ENCODE measurements at regions not wholly inside any gene's neighbourhood (a gene's known extent, or its start where the extent isn't known, plus 50 kb on each side); places are given as distances from the start of the nearest gene placed in this dataset. TPM values are rescaled to one million over a fixed set of nuclear protein-coding genes. Genes with fewer than 3 reads are reported as not detected.

GRCh38 chr9:1964093-1964492 is 51.1 kb upstream of the SMARCA2 start:
- Histone ChIP-seq H3F3A (replicated peaks; ENCODE audit: low read depth) (no peaks in the 10 kb centered on the region), H3K4me1 (ENCODE audit: insufficient read depth) (peaks cover 6% of the 10 kb centered on the region; the same call in 1 of the 2 replicates), H2AFZ (no peak overlapping the region), H3K4me2 (no peak overlapping the region), H3K36me3 (ENCODE audit: insufficient read depth) (no peaks in the 10 kb centered on the region), H3K27ac (ENCODE audit: low read depth) (no peak overlapping the region), H4K20me1 (replicated peaks; ENCODE audit: insufficient read depth) (no peaks in the 10 kb centered on the region), H3K27me3 (ENCODE audit: insufficient read depth) (no peaks in the 10 kb centered on the region), H3K4me3 (no peak overlapping the region), H3K9me2 (ENCODE audit: insufficient read depth) (peaks cover 8% of the 10 kb centered on the region), H3K79me2 (replicated peaks; ENCODE audit: insufficient read depth) (no peaks in the 10 kb centered on the region)
- ATAC-seq (no peak), DNase-seq (ENCODE audit: low spot score) (no peak)
- Mint-ChIP-seq H3K4me3 (no peak overlapping the region), H3K27ac (no peak overlapping the region), H3K27me3 (ENCODE audit: insufficient read depth, low read depth, poor library complexity) (peaks cover 5% of the 10 kb centered on the region), H3K9me3 (no peaks in the 10 kb centered on the region), H3K36me3 (ENCODE audit: low read depth) (no peaks in the 10 kb centered on the region), H3K4me1 (peaks cover 11% of the 10 kb centered on the region)
- TF ChIP-seq ZNF331 (CRISPR knock-in tag; IDR thresholded peaks at IDR 0.05; ENCODE audit: low read depth): no peak
- no peak for TF ChIP-seq EZH2phosphoT487 (IDR thresholded peaks at IDR 0.05; ENCODE audit: unreplicated experiment)
- TF ChIP-seq JUNB (IDR thresholded peaks at IDR 0.05; ENCODE audit: unreplicated experiment): no peak
- TF ChIP-seq CTCF (conservative IDR thresholded peaks at IDR 0.05; ENCODE audit: low read depth in 2 of 2): no peak

Small RNA genes in the stretch of these regions (small RNA-seq; reads per million reads assigned to genes)
- not detected for gene RNA5SP279 (ENCODE audit: low replicate concordance)

Measured in GM23338 (cell line).